ENCODE measurements at regions not wholly inside any gene's neighbourhood (a gene's known extent, or its start where the extent isn't known, plus 50 kb on each side); places are given as distances from the start of the nearest gene placed in this dataset.

DNA sequence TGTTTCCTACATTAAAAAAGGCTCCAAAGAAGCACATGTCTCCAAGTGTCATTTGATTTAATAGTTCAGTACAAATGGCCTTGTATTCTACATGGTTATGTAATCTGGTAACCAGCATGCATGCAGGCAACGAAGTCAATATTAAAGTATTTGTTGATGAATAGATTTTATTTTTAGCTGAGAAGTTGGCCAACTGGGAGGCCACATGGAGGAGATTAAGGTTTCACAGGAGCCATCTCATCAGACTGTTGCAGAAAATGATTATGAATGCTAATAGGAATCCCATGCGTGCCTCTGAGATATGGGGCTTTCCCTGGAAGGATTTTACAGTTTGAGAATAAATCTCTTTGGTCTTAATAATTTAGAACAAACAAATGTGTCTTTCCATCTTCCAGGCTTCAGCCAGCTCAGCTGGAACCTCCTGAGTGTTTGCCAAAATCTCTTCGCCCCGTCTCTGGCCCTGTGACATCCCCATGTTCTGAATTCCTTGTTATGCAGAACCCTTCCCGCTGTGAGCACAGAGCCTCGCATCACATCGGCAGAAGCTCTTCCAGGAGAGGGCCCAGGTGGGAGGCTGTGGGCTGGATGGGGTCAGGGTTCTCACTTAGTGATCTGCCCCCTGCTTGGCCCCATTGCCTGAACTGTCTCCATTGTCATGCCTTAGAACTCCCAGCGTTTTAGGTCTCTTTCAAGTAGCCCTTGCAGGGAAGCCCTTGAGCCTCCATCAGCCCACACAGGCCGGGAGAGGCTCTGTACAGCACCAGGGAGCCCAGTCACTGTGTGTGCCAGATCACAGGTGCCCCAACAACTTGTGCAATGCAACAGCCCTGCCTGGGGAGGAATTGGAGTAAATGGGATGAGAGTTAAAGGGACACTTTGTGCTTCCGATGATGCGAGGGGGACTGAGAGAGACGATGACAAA is 190.5 kb upstream of the TWIST2 start:
- Histone ChIP-seq H3K9me2 (replicated peaks; ENCODE audit: insufficient read depth, low read length) (no peaks in the 10 kb centered on the region), H3K4me3 (ENCODE audit: low read length) (no peak overlapping the region), H2AFZ (ENCODE audit: low read length) (no peak overlapping the region), H3K9me3 (ENCODE audit: low read length) (peaks cover 6% of the 10 kb centered on the region; the same call in 1 of the 2 replicates), H3K4me1 (ENCODE audit: low read length) (peaks cover 13% of the 10 kb centered on the region), H3K27ac (ENCODE audit: low read length) (no peak overlapping the region), H3K27me3 (ENCODE audit: low read length) (no peaks in the 10 kb centered on the region), H3K9ac (ENCODE audit: low read length) (no peak overlapping the region), H3K79me2 (ENCODE audit: low read length) (no peaks in the 10 kb centered on the region), H3K36me3 (ENCODE audit: insufficient read depth, low read length) (no peaks in the 10 kb centered on the region), H3K4me2 (ENCODE audit: low read depth, low read length, poor library complexity, severe bottlenecking) (no peak overlapping the region), H4K20me1 (ENCODE audit: insufficient read depth, low read depth, low read length) (no peaks in the 10 kb centered on the region)
- no peak for DNase-seq

DNA sequence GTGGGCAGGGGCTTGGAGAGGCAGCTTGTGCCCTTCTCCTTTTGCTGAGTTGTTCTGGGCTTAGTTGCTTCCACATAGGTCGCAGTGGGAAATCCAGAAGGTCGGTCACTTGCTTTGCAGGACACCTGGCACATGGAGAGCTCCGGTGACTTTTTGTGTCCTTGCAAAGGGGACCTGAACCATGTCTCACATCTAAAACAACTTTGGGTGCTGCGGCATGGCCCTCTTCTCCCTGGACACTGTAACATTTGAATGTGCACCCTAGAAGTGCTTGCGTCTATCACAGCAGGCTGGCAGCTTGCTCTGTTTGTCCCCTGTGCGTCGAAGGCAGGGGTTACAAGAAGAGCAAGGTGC is 189.9 kb upstream of the TWIST2 start:
- DNase-seq = no peak

DNA sequence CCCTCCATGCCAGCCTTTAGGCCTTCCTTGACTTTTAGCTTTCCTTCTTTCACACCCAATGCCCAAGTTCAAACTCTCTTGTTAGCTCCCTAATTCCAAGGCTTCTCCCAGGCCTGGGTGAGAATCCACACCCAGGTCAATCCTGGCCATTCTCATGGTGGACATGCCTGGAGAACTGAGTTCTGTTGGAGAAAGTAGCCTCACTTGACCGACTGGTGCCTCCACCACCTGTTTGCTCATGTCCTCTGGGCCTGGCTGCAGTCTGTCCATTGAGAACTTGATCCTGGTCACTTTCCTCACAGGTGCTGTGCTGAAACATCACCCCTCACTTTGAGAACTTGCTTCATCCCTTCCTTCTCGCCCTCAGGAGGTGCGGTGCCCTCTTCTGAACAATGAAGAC is 189.1 kb upstream of the TWIST2 start:
- no peak for DNase-seq
- H3K36me3 ChIP-seq (ENCODE audit: insufficient read depth, low read length) = no peaks in the 10 kb centered on the region
- no peak overlapping the region for H3K9ac ChIP-seq (ENCODE audit: low read length)
- H3K27ac ChIP-seq (ENCODE audit: low read length) = no peak overlapping the region
- no peaks in the 10 kb centered on the region for H4K20me1 ChIP-seq (ENCODE audit: insufficient read depth, low read depth, low read length)
- peaks cover 10% of the 10 kb centered on the region for H3K4me1 ChIP-seq (ENCODE audit: low read length)
- H3K9me2 ChIP-seq (replicated peaks; ENCODE audit: insufficient read depth, low read length) = no peaks in the 10 kb centered on the region
- H3K4me3 ChIP-seq (ENCODE audit: low read length) = no peak overlapping the region
- H3K79me2 ChIP-seq (ENCODE audit: low read length) = no peaks in the 10 kb centered on the region
- H3K4me2 ChIP-seq (ENCODE audit: low read depth, low read length, poor library complexity, severe bottlenecking) = no peak overlapping the region
- no peaks in the 10 kb centered on the region for H3K27me3 ChIP-seq (ENCODE audit: low read length)
- peaks cover 6% of the 10 kb centered on the region; the same call in 1 of the 2 replicates for H3K9me3 ChIP-seq (ENCODE audit: low read length)
- H2AFZ ChIP-seq (ENCODE audit: low read length) = no peak overlapping the region

More for the DNA sequence above, 189.9 kb upstream of the TWIST2 start:
- no peak overlapping the region for H3K4me3 ChIP-seq (ENCODE audit: low read length)
- no peak overlapping the region for H2AFZ ChIP-seq (ENCODE audit: low read length)
- no peaks in the 10 kb centered on the region for H3K36me3 ChIP-seq (ENCODE audit: insufficient read depth, low read length)
- no peaks in the 10 kb centered on the region for H3K9me2 ChIP-seq (replicated peaks; ENCODE audit: insufficient read depth, low read length)
- no peak overlapping the region for H3K4me2 ChIP-seq (ENCODE audit: low read depth, low read length, poor library complexity, severe bottlenecking)
- H3K4me1 ChIP-seq (ENCODE audit: low read length) = peaks cover 13% of the 10 kb centered on the region
- no peak overlapping the region for H3K27ac ChIP-seq (ENCODE audit: low read length)
- H3K27me3 ChIP-seq (ENCODE audit: low read length) = no peaks in the 10 kb centered on the region
- H4K20me1 ChIP-seq (ENCODE audit: insufficient read depth, low read depth, low read length) = no peaks in the 10 kb centered on the region
- H3K9me3 ChIP-seq (ENCODE audit: low read length) = peaks cover 6% of the 10 kb centered on the region; the same call in 1 of the 2 replicates
- no peaks in the 10 kb centered on the region for H3K79me2 ChIP-seq (ENCODE audit: low read length)
- no peak overlapping the region for H3K9ac ChIP-seq (ENCODE audit: low read length)

DNA sequence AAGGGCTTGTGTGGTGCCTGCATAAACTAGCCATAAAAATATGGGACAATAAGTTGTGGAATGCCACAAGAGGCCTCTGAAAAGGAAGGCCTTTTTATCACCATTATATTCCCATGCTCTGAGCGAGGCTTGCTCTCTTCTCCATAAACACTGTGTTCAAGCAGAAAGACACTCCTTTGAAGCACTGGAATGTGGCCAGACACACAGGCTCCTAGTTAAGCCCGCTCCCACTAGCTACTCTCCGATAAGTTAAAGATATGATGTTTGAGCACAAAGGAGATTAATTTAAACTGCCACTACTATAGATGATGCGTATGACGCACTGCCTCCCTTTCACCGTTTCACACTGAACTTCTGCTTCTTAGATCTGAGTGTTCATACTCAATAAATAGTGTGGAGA is 188.7 kb upstream of the TWIST2 start:
- Histone ChIP-seq H3K79me2 (ENCODE audit: low read length) (no peaks in the 10 kb centered on the region), H2AFZ (ENCODE audit: low read length) (no peak overlapping the region), H3K9me3 (ENCODE audit: low read length) (peaks cover 6% of the 10 kb centered on the region; the same call in 1 of the 2 replicates), H3K9me2 (replicated peaks; ENCODE audit: insufficient read depth, low read length) (no peaks in the 10 kb centered on the region), H3K36me3 (ENCODE audit: insufficient read depth, low read length) (no peaks in the 10 kb centered on the region), H3K27ac (ENCODE audit: low read length) (no peak overlapping the region), H3K4me1 (ENCODE audit: low read length) (peaks cover 10% of the 10 kb centered on the region), H3K27me3 (ENCODE audit: low read length) (no peaks in the 10 kb centered on the region), H4K20me1 (ENCODE audit: insufficient read depth, low read depth, low read length) (no peaks in the 10 kb centered on the region), H3K4me2 (ENCODE audit: low read depth, low read length, poor library complexity, severe bottlenecking) (no peak overlapping the region), H3K9ac (ENCODE audit: low read length) (no peak overlapping the region), H3K4me3 (ENCODE audit: low read length) (no peak overlapping the region)
- no peak for DNase-seq

DNA sequence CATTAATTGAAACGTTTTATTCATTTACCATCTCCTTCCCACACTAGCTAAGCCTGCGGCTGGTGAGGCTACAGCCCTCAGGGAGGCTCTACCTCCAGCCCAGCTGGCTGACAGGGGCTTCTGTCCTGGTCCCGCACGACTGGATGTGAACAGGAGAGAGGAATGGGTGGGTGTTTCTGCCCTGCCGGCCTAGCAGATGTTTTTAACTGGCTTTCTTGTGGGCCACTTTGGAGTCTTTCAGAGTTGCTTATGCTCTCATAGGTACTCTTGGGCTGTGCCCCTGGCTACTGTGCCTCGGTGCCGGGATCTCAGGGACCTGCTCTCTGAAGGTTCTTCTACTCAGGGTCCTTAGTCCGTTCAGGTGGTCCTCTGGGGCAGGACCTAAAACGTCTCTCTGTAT is 184.3 kb upstream of the TWIST2 start:
- Histone ChIP-seq H3K36me3 (ENCODE audit: insufficient read depth, low read length) (no peaks in the 10 kb centered on the region), H4K20me1 (ENCODE audit: insufficient read depth, low read depth, low read length) (no peaks in the 10 kb centered on the region), H3K4me1 (ENCODE audit: low read length) (no peaks in the 10 kb centered on the region), H3K9me3 (ENCODE audit: low read length) (peaks cover 6% of the 10 kb centered on the region; the same call in 1 of the 2 replicates), H3K9ac (ENCODE audit: low read length) (no peak overlapping the region), H3K9me2 (replicated peaks; ENCODE audit: insufficient read depth, low read length) (no peaks in the 10 kb centered on the region), H2AFZ (ENCODE audit: low read length) (no peak overlapping the region), H3K27me3 (ENCODE audit: low read length) (no peaks in the 10 kb centered on the region), H3K27ac (ENCODE audit: low read length) (no peak overlapping the region), H3K4me2 (ENCODE audit: low read depth, low read length, poor library complexity, severe bottlenecking) (no peak overlapping the region), H3K79me2 (ENCODE audit: low read length) (no peaks in the 10 kb centered on the region), H3K4me3 (ENCODE audit: low read length) (no peak overlapping the region)
- no peak for DNase-seq

DNA sequence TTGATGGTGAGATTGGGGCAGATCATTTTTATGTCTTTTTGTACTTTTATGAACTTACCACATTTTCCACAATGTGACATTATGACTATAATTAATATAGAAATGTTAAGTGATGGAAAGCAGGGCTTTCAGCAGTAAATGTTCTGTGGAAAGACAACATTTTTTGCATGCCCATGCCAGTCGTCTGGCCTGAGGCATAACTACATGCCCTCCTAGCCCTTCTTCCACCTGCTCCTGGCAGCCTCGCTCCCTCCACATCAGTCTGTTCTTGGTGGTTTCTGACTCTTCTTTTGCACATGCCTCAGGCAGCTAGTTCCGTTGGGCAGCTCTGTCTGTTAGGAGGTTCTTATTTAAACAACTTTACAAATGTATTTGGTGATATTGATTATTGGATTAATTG is 182.0 kb upstream of the TWIST2 start:
- Histone ChIP-seq H4K20me1 (ENCODE audit: insufficient read depth, low read depth, low read length) (no peaks in the 10 kb centered on the region), H3K9me2 (replicated peaks; ENCODE audit: insufficient read depth, low read length) (no peaks in the 10 kb centered on the region), H3K36me3 (ENCODE audit: insufficient read depth, low read length) (no peaks in the 10 kb centered on the region), H2AFZ (ENCODE audit: low read length) (no peak overlapping the region), H3K27ac (ENCODE audit: low read length) (no peak overlapping the region), H3K9me3 (ENCODE audit: low read length) (peaks cover 6% of the 10 kb centered on the region; the same call in 1 of the 2 replicates), H3K4me3 (ENCODE audit: low read length) (no peak overlapping the region), H3K27me3 (ENCODE audit: low read length) (no peaks in the 10 kb centered on the region), H3K79me2 (ENCODE audit: low read length) (no peaks in the 10 kb centered on the region), H3K4me1 (ENCODE audit: low read length) (no peaks in the 10 kb centered on the region), H3K9ac (ENCODE audit: low read length) (no peak overlapping the region), H3K4me2 (ENCODE audit: low read depth, low read length, poor library complexity, severe bottlenecking) (no peak overlapping the region)
- no peak for DNase-seq

DNA sequence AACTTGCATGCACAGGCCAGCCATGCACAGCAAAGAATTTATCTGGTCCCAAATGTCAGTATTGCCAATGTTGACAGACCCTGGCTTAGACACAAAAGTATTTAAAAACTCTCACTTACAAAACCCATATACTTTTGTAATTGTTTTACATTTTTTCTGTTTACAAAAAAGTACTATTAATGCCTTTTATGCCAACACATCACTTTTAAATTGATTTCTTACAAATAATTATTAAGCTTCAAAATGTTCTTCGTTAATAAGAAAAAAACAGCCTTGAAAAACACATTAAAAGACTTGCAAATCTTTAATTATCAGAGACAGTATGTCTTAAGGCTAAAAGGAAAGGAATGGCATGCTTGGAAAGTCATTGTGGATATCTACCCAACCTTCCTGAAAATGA is 181.3 kb upstream of the TWIST2 start:
- no peaks in the 10 kb centered on the region for H3K79me2 ChIP-seq (ENCODE audit: low read length)
- H3K4me2 ChIP-seq (ENCODE audit: low read depth, low read length, poor library complexity, severe bottlenecking) = no peak overlapping the region
- H4K20me1 ChIP-seq (ENCODE audit: insufficient read depth, low read depth, low read length) = no peaks in the 10 kb centered on the region
- H3K27me3 ChIP-seq (ENCODE audit: low read length) = no peaks in the 10 kb centered on the region
- no peak overlapping the region for H3K27ac ChIP-seq (ENCODE audit: low read length)
- no peak overlapping the region for H3K9ac ChIP-seq (ENCODE audit: low read length)
- no peaks in the 10 kb centered on the region for H3K36me3 ChIP-seq (ENCODE audit: insufficient read depth, low read length)
- H2AFZ ChIP-seq (ENCODE audit: low read length) = no peak overlapping the region
- no peak overlapping the region for H3K4me3 ChIP-seq (ENCODE audit: low read length)
- DNase-seq = no peak
- H3K4me1 ChIP-seq (ENCODE audit: low read length) = no peaks in the 10 kb centered on the region
- H3K9me3 ChIP-seq (ENCODE audit: low read length) = peaks cover under 1% of the 10 kb centered on the region; the same call in 1 of the 2 replicates
- H3K9me2 ChIP-seq (replicated peaks; ENCODE audit: insufficient read depth, low read length) = no peaks in the 10 kb centered on the region

DNA sequence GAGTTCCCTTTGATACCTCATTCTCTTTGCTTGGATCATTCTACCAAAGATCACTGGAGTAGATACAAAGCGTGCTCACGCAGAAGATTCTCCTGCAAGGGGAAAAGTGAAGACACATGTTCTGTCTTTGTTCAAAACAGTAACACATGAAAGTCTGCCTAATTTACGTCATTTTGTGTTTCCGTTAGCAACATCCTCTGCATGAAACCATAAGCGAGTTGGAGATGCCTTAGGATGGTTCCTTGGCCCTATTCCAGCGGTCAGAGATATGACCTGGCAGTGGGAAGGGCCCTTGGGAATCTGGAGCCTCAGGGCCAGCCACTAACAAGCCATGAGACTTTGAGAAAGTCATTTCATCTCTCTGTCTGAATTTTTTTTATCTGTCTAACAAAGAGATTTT is 180.9 kb upstream of the TWIST2 start:
- no peaks in the 10 kb centered on the region for H3K27me3 ChIP-seq (ENCODE audit: low read length)
- no peak for DNase-seq
- H3K9ac ChIP-seq (ENCODE audit: low read length) = no peak overlapping the region
- H3K4me1 ChIP-seq (ENCODE audit: low read length) = no peaks in the 10 kb centered on the region
- no peaks in the 10 kb centered on the region for H3K9me3 ChIP-seq (ENCODE audit: low read length)
- H3K4me3 ChIP-seq (ENCODE audit: low read length) = no peak overlapping the region
- no peak overlapping the region for H2AFZ ChIP-seq (ENCODE audit: low read length)
- no peaks in the 10 kb centered on the region for H3K9me2 ChIP-seq (replicated peaks; ENCODE audit: insufficient read depth, low read length)
- no peaks in the 10 kb centered on the region for H3K36me3 ChIP-seq (ENCODE audit: insufficient read depth, low read length)
- H3K4me2 ChIP-seq (ENCODE audit: low read depth, low read length, poor library complexity, severe bottlenecking) = no peak overlapping the region
- no peak overlapping the region for H3K27ac ChIP-seq (ENCODE audit: low read length)
- H3K79me2 ChIP-seq (ENCODE audit: low read length) = no peaks in the 10 kb centered on the region
- no peaks in the 10 kb centered on the region for H4K20me1 ChIP-seq (ENCODE audit: insufficient read depth, low read depth, low read length)

All from Karpas-422 (cell line).